ENCODE measurements at regions not wholly inside any gene's neighbourhood (a gene's known extent, or its start where the extent isn't known, plus 50 kb on each side); places are given as distances from the start of the nearest gene placed in this dataset.

- TF ChIP-seq POLR2AphosphoS5 (IDR thresholded peaks at IDR 0.05; ENCODE audit: low read depth): no peak
- no peak for TF ChIP-seq CTCF (conservative IDR thresholded peaks at IDR 0.05; ENCODE audit: low read depth in 2 of 2)
- TF ChIP-seq STAT1 (IDR thresholded peaks at IDR 0.05; ENCODE audit: unreplicated experiment): no peak
- no peak for TF ChIP-seq CREB1 (CRISPR knock-in tag; IDR thresholded peaks at IDR 0.05; ENCODE audit: low read depth)
- TF ChIP-seq EZH2 (IDR thresholded peaks at IDR 0.05; ENCODE audit: low read depth, unreplicated experiment): no peak
Measured at GRCh38 chr6:105667056-105667455, 264.2 kb upstream of the PREP start.
